ENCODE measurements at regions not wholly inside any gene's neighbourhood (a gene's known extent, or its start where the extent isn't known, plus 50 kb on each side); places are given as distances from the start of the nearest gene placed in this dataset.

DNA sequence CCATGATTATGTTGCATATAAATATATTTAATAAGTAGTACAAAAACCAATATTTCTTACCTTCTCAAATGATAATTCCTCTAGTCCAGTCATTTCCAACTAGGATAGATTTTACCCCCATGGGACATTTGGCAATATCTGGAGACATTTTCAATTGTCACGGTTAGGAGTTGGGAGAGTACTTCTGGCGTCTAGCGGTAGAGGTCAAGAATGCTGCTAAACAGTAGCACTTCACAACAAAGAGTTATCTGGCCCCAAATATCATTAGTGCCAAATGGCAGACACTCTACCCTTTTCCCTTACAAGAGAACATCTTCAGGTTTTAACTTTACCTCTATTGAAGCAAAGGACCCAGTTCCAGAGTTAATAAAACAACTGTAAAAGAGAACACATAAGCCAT lies 168.1 kb downstream of the FAT4 start:
- TF ChIP-seq, protein P1, sequence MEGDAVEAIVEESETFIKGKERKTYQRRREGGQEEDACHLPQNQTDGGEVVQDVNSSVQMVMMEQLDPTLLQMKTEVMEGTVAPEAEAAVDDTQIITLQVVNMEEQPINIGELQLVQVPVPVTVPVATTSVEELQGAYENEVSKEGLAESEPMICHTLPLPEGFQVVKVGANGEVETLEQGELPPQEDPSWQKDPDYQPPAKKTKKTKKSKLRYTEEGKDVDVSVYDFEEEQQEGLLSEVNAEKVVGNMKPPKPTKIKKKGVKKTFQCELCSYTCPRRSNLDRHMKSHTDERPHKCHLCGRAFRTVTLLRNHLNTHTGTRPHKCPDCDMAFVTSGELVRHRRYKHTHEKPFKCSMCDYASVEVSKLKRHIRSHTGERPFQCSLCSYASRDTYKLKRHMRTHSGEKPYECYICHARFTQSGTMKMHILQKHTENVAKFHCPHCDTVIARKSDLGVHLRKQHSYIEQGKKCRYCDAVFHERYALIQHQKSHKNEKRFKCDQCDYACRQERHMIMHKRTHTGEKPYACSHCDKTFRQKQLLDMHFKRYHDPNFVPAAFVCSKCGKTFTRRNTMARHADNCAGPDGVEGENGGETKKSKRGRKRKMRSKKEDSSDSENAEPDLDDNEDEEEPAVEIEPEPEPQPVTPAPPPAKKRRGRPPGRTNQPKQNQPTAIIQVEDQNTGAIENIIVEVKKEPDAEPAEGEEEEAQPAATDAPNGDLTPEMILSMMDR (IDR thresholded peaks at IDR 0.05 in 8 of 11, conservative IDR thresholded peaks at IDR 0.05 in 3 of 11) = no peak
- TF ChIP-seq POLR2AphosphoS5 (IDR thresholded peaks at IDR 0.05) = no peak

All from spleen (tissue), 7 donors.